HG03342 (cell line): ENCODE measurements at regions not wholly inside any gene's neighbourhood (a gene's known extent, or its start where the extent isn't known, plus 50 kb on each side); places are given as distances from the start of the nearest gene placed in this dataset.
A peak's percentile ranks its signal among the peaks of the same experiment; 100 is the strongest.
"Not testable (repeated sequence)": the region's sequence is repeated elsewhere in the genome, so short reads cannot be mapped to it uniquely, and the experiment has no call there.

Source experiments
- ATAC-seq: cut with Tn5 transposase; IDR thresholded peaks from one replicate; pipeline ENCODE4 v1.9.1; 2021; ENCODE audit warnings: mild to moderate bottlenecking, moderate library complexity; ENCODE audit not compliant: unreplicated experiment

- ATAC-seq = no peak
These were observed 448.6 kb downstream of the ZIC3 start for GRCh38 chrX:138014577-138014976.

GRCh38 chrX:138018145-138018799 lies 452.3 kb downstream of the ZIC3 start:
- no peak for ATAC-seq

- ATAC-seq = no peak
These were observed 455.0 kb downstream of the ZIC3 start for GRCh38 chrX:138020941-138021340.

GRCh38 chrX:138026211-138026610 lies 460.3 kb downstream of the ZIC3 start:
- peak; percentile 86 for ATAC-seq

- ATAC-seq = no peak
These were observed 465.8 kb downstream of the ZIC3 start for GRCh38 chrX:138031715-138032114.

- no peak for ATAC-seq
These were observed 468.2 kb downstream of the ZIC3 start for GRCh38 chrX:138034136-138034535.

- ATAC-seq = no peak
These were observed 471.6 kb downstream of the ZIC3 start for GRCh38 chrX:138037548-138037947.

- ATAC-seq = no peak
These were observed 492.0 kb downstream of the ZIC3 start for GRCh38 chrX:138057883-138058282.

- ATAC-seq = no peak
These were observed 493.0 kb downstream of the ZIC3 start for GRCh38 chrX:138058931-138059330.

GRCh38 chrX:138067415-138067814 lies 501.5 kb downstream of the ZIC3 start:
- ATAC-seq = no peak

GRCh38 chrX:138073626-138074025 lies 507.7 kb downstream of the ZIC3 start:
- ATAC-seq = no peak

GRCh38 chrX:138082251-138082650 lies 516.3 kb downstream of the ZIC3 start:
- ATAC-seq = no peak

GRCh38 chrX:138082896-138083295 lies 517.0 kb downstream of the ZIC3 start:
- no peak for ATAC-seq

- not testable (repeated sequence) for ATAC-seq
These were observed 545.0 kb downstream of the ZIC3 start for GRCh38 chrX:138110910-138111309.

- ATAC-seq = no peak
These were observed 561.4 kb downstream of the ZIC3 start for GRCh38 chrX:138127314-138127713.

- peak; percentile 91 for ATAC-seq
These were observed 562.2 kb downstream of the ZIC3 start for GRCh38 chrX:138128027-138128671.

- ATAC-seq = peak; percentile 55
These were observed 560.8 kb downstream of the FGF13 start for GRCh38 chrX:138150709-138151108.

- ATAC-seq = no peak
These were observed 553.7 kb downstream of the FGF13 start for GRCh38 chrX:138157850-138158249.

GRCh38 chrX:138191998-138192397 lies 519.5 kb downstream of the FGF13 start:
- no peak for ATAC-seq

- ATAC-seq = no peak
These were observed 481.8 kb downstream of the FGF13 start for GRCh38 chrX:138229718-138230117.

- ATAC-seq = no peak
These were observed 471.3 kb downstream of the FGF13 start for GRCh38 chrX:138240266-138240665.

- ATAC-seq = no peak
These were observed 457.5 kb downstream of the FGF13 start for GRCh38 chrX:138254001-138254400.

- ATAC-seq = no peak
These were observed 456.1 kb downstream of the FGF13 start for GRCh38 chrX:138255373-138255772.
